ENCODE measurements at regions not wholly inside any gene's neighbourhood (a gene's known extent, or its start where the extent isn't known, plus 50 kb on each side); places are given as distances from the start of the nearest gene placed in this dataset.

DNA sequence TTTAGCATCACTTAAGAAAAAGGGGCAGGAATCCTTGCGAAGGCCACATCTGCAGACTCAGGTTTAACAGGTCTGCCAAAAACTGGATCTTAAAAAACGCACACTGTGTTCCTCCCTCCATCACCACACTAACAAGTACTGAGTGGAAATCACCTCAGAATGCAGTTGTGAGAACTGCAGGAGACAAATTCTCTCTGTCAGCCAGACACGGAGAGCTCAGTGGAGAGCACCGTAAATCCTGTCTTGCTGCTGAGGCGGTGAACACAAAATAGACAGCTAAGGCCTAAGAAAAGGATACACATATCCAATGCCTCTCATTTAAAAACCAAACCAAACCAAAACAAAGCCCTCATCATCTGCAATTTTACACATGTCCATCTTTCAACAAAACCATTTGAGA, 1287.6 kb downstream of the EFNB2 start:
- TF ChIP-seq, protein P1, sequence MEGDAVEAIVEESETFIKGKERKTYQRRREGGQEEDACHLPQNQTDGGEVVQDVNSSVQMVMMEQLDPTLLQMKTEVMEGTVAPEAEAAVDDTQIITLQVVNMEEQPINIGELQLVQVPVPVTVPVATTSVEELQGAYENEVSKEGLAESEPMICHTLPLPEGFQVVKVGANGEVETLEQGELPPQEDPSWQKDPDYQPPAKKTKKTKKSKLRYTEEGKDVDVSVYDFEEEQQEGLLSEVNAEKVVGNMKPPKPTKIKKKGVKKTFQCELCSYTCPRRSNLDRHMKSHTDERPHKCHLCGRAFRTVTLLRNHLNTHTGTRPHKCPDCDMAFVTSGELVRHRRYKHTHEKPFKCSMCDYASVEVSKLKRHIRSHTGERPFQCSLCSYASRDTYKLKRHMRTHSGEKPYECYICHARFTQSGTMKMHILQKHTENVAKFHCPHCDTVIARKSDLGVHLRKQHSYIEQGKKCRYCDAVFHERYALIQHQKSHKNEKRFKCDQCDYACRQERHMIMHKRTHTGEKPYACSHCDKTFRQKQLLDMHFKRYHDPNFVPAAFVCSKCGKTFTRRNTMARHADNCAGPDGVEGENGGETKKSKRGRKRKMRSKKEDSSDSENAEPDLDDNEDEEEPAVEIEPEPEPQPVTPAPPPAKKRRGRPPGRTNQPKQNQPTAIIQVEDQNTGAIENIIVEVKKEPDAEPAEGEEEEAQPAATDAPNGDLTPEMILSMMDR (IDR thresholded peaks at IDR 0.05; ENCODE audit: borderline replicate concordance, extremely low read depth, low read length, poor library complexity, severe bottlenecking) = no peak
- TF ChIP-seq EZH2 (IDR thresholded peaks at IDR 0.05; ENCODE audit: borderline replicate concordance, low read depth, low read length, severe bottlenecking) = no peak
